GM12878 (cell line): ENCODE measurements at regions not wholly inside any gene's neighbourhood (a gene's known extent, or its start where the extent isn't known, plus 50 kb on each side); places are given as distances from the start of the nearest gene placed in this dataset.

Experiments used
- ATF7 ChIP-seq: fragments of 450-650 bp; IDR thresholded peaks from 2 replicates; pipeline ENCODE4 v1.6.1; 2016; ENCODE audit warnings: low read depth, mild to moderate bottlenecking
- CEBPB ChIP-seq, 2 experiments: fragments of 150-350 bp in 1 of 2; IDR thresholded peaks; 2 replicates each; pipeline ENCODE4 v1.6.1; 2012 to 2014; ENCODE audit warnings: low read depth in 2 of 2, low read length in 2 of 2, borderline replicate concordance in 1 of 2, inconsistent platforms in 1 of 2
- EP300 ChIP-seq, 2 experiments: fragments of 150-350 bp in 1 of 2; IDR thresholded peaks; 2 replicates each; pipeline ENCODE4 v1.6.1; 2011 to 2012; ENCODE audit warnings: low read depth in 2 of 2, low read length in 2 of 2, borderline replicate concordance in 1 of 2, improper control_type of control experiment in 1 of 2, inconsistent platforms in 1 of 2; ENCODE audit not compliant: control insufficient read depth in 1 of 2
- MTA2 ChIP-seq: fragments of 450-650 bp; IDR thresholded peaks from 2 replicates; pipeline ENCODE4 v1.6.1; 2016; ENCODE audit warnings: low read depth, mild to moderate bottlenecking, moderate library complexity
- POLR2AphosphoS5 ChIP-seq: IDR thresholded peaks from 2 replicates; pipeline ENCODE4 v1.6.1; 2011; ENCODE audit warnings: mild to moderate bottlenecking, low read length, inconsistent platforms
- SIX5 ChIP-seq: IDR thresholded peaks from 2 replicates; pipeline ENCODE4 v1.6.1; 2011; ENCODE audit warnings: mild to moderate bottlenecking, low read depth, low read length, moderate library complexity; ENCODE audit not compliant: severe bottlenecking
- ZBED1 ChIP-seq: IDR thresholded peaks from 2 replicates; pipeline ENCODE4 v1.6.1; 2016; ENCODE audit warnings: borderline replicate concordance
- TF ChIP-seq, protein P1 (sequence below), 3 experiments: IDR thresholded peaks in 2 of 3; conservative IDR thresholded peaks in 1 of 3; 2 replicates each; pipeline ENCODE4 v1.5.1; 2011; ENCODE audit warnings: low read depth in 3 of 3, low read length in 3 of 3, mild to moderate bottlenecking in 3 of 3, control low read depth in 2 of 3, moderate library complexity in 2 of 3, inconsistent platforms in 1 of 3, mixed read lengths in 1 of 3; ENCODE audit not compliant: control insufficient read depth in 2 of 3, insufficient read depth in 1 of 3; ENCODE audit errors: extremely low read depth in 1 of 3
- TF ChIP-seq, protein P2 (sequence below): IDR thresholded peaks from 2 replicates; pipeline ENCODE4 v1.6.1; 2011; ENCODE audit warnings: low read depth, mild to moderate bottlenecking, low read length, moderate library complexity, borderline replicate concordance; ENCODE audit errors: extremely low read depth

DNA sequence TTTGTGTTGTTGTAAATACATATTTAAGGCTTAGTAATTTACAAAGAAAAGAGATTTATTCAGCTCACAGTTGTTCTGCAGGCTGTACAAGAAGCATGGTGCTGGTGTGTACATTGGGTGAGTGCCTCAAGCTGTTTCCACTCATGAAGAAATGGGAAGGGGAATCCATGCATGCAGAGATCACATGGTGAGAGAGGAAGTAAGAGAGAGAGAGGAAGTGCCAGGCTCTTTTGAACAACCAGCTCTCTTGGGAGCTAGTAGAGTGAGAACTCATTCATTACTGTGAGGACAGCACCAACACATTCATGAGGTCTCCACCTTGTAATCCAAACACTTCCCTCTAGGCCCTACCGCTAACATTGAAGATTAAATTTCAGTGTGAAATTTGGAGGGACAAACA lies 909.2 kb downstream of the NSUN3 start:
- TF ChIP-seq SIX5 = no peak
- TF ChIP-seq, protein P1, sequence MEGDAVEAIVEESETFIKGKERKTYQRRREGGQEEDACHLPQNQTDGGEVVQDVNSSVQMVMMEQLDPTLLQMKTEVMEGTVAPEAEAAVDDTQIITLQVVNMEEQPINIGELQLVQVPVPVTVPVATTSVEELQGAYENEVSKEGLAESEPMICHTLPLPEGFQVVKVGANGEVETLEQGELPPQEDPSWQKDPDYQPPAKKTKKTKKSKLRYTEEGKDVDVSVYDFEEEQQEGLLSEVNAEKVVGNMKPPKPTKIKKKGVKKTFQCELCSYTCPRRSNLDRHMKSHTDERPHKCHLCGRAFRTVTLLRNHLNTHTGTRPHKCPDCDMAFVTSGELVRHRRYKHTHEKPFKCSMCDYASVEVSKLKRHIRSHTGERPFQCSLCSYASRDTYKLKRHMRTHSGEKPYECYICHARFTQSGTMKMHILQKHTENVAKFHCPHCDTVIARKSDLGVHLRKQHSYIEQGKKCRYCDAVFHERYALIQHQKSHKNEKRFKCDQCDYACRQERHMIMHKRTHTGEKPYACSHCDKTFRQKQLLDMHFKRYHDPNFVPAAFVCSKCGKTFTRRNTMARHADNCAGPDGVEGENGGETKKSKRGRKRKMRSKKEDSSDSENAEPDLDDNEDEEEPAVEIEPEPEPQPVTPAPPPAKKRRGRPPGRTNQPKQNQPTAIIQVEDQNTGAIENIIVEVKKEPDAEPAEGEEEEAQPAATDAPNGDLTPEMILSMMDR (IDR thresholded peaks at IDR 0.05 in 2 of 3, conservative IDR thresholded peaks at IDR 0.05 in 1 of 3; ENCODE audit: control insufficient read depth in 2 of 3, extremely low read depth in 1 of 3, insufficient read depth in 1 of 3, low read depth in 3 of 3, low read length in 3 of 3) = no peak
- no peak for TF ChIP-seq EP300 (IDR thresholded peaks at IDR 0.05; ENCODE audit: borderline replicate concordance in 1 of 2, control insufficient read depth in 1 of 2, low read depth in 2 of 2, low read length in 2 of 2)
- TF ChIP-seq, protein P2, sequence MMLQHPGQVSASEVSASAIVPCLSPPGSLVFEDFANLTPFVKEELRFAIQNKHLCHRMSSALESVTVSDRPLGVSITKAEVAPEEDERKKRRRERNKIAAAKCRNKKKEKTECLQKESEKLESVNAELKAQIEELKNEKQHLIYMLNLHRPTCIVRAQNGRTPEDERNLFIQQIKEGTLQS = no peak
- TF ChIP-seq ATF7 = no peak
- no peak for TF ChIP-seq POLR2AphosphoS5
- no peak for TF ChIP-seq MTA2
- TF ChIP-seq CEBPB (IDR thresholded peaks at IDR 0.05; ENCODE audit: borderline replicate concordance in 1 of 2, low read depth in 2 of 2, low read length in 2 of 2) = no peak
- no peak for TF ChIP-seq ZBED1
